ENCODE measurements at regions not wholly inside any gene's neighbourhood (a gene's known extent, or its start where the extent isn't known, plus 50 kb on each side); places are given as distances from the start of the nearest gene placed in this dataset.

GRCh38 chr5:12690361-12690760 lies 786.1 kb upstream of the CTNND2 start:
- Histone ChIP-seq H3K23ac (ENCODE audit: insufficient read length) (no peak overlapping the region), H3K79me1 (ENCODE audit: low read depth, low read length) (no peaks in the 10 kb centered on the region), H3K27me3 (replicated peaks in 1 of 4; ENCODE audit: control insufficient read depth in 3 of 4, extremely low read depth in 1 of 4, insufficient read depth in 3 of 4, low read length in 3 of 4) (no peaks in the 10 kb centered on the region), H3K4me2 (ENCODE audit: insufficient read depth in 1 of 2, low read depth in 2 of 2, low read length in 2 of 2) (no peak overlapping the region), H3K23me2 (ENCODE audit: low read depth, low read length) (no peaks in the 10 kb centered on the region), H2BK5ac (ENCODE audit: low read depth, low read length) (no peak overlapping the region), H2BK15ac (ENCODE audit: low read length) (no peak overlapping the region), H2BK20ac (ENCODE audit: low read length) (no peak overlapping the region), H3K4me3 (ENCODE audit: extremely low read depth in 1 of 4, insufficient read depth in 2 of 4, low read depth in 3 of 4, low read length in 4 of 4) (no peak overlapping the region), H4K5ac (ENCODE audit: insufficient read length, low read depth, low read length) (no peak overlapping the region), H3K4ac (replicated peaks; ENCODE audit: insufficient read length, low read depth, low read length) (no peak overlapping the region), H3K9ac (replicated peaks in 1 of 4; ENCODE audit: extremely low read depth in 1 of 4, low read depth in 3 of 4, low read length in 3 of 4) (no peak overlapping the region), H4K91ac (replicated peaks; ENCODE audit: insufficient read length, low read length) (no peak overlapping the region), H3K18ac (ENCODE audit: extremely low read depth, low read length) (no peak overlapping the region), H3K56ac (replicated peaks; ENCODE audit: insufficient read length, low read depth, low read length) (no peak overlapping the region), H2AFZ (ENCODE audit: low read length) (no peak overlapping the region), H4K20me1 (replicated peaks in 1 of 2; ENCODE audit: control insufficient read depth in 1 of 2, insufficient read depth in 2 of 2, low read length in 2 of 2) (no peaks in the 10 kb centered on the region), H3K79me2 (ENCODE audit: control insufficient read depth in 1 of 2, insufficient read depth in 2 of 2, low read length in 2 of 2) (no peaks in the 10 kb centered on the region), H2BK12ac (ENCODE audit: low read depth, low read length) (no peak overlapping the region), H4K8ac (ENCODE audit: extremely low read depth, insufficient read depth, low read length) (no peak overlapping the region), H3K4me1 (replicated peaks in 1 of 4; ENCODE audit: control insufficient read depth in 3 of 4, insufficient read depth in 4 of 4, low read length in 3 of 4) (peaks cover 0 to 1% (median 0%) of the 10 kb centered on the region in 4 experiments; a peak in 2 of 7 replicates), H3K36me3 (ENCODE audit: control insufficient read depth in 2 of 4, insufficient read depth in 4 of 4, low read length in 3 of 4) (no peaks in the 10 kb centered on the region), H2AK5ac (ENCODE audit: low read depth, low read length) (no peak overlapping the region), H3K9me3 (ENCODE audit: insufficient read depth in 2 of 2, low read depth in 1 of 2, low read length in 1 of 2) (no peaks in the 10 kb centered on the region), H2BK120ac (replicated peaks; ENCODE audit: low read depth, low read length) (no peak overlapping the region), H3K14ac (ENCODE audit: insufficient read length) (no peak overlapping the region), H3K27ac (ENCODE audit: low read depth, low read length) (no peak overlapping the region)
- FAIRE-seq: no peak
- no peak for DNase-seq (ENCODE audit: low read depth in 1 of 2, low spot score in 2 of 2)
- 69% methylated on average over 2 of the region's 2 CpGs; no CpG with 5 or more reads in 1 of the 2 experiments for WGBS, 2 experiments (ENCODE audit: extremely low coverage in 1 of 2, insufficient coverage in 1 of 2, insufficient read length in 1 of 2, insufficient replicate concordance in 2 of 2, low coverage in 1 of 2, low lambda C conversion rate in 2 of 2, missing lambda C conversion rate in 1 of 2)
- ChIA-PET POLR2A (ENCODE audit: partially characterized antibody) (interaction anchor here (1.0 kb wide), 2 partner anchors 25 to 28 kb away, joined by 3 read pairs; no protein-coding TSS in a partner anchor), CTCF (ENCODE audit: partially characterized antibody) (interaction anchor here (1.2 to 2.0 kb wide), 2 partner anchors 14 to 28 kb away, joined by 3 to 8 read pairs; no protein-coding TSS in a partner anchor)
- no peak for TF ChIP-seq SAP30 (IDR thresholded peaks at IDR 0.05; ENCODE audit: insufficient read depth, insufficient replicate concordance, low read length)
- no peak for TF ChIP-seq TBP (IDR thresholded peaks at IDR 0.05; ENCODE audit: low read depth, low read length)
- no peak for TF ChIP-seq SIN3A (conservative IDR thresholded peaks at IDR 0.05 in 1 of 2, IDR thresholded peaks at IDR 0.05 in 1 of 2; ENCODE audit: low read depth in 1 of 2, low read length in 2 of 2)
- TF ChIP-seq ZNF274 (IDR thresholded peaks at IDR 0.05; ENCODE audit: borderline replicate concordance, extremely low read depth, low read length): no peak
- TF ChIP-seq TAF7 (optimal IDR thresholded peaks at IDR 0.05; ENCODE audit: borderline replicate concordance, low read depth, low read length): no peak

Measured in H1 (cell line).